Testis (tissue), 2 donors: ENCODE measurements at regions not wholly inside any gene's neighbourhood (a gene's known extent, or its start where the extent isn't known, plus 50 kb on each side); places are given as distances from the start of the nearest gene placed in this dataset.

Experiments used
- POLR2A ChIP-seq: fragments of 450-650 bp; IDR thresholded peaks from one replicate; pipeline ENCODE4 v1.6.1; 2017; ENCODE audit warnings: antibody characterized with exemption, mild to moderate bottlenecking, moderate library complexity
- TF ChIP-seq, protein P1 (sequence below), 3 experiments: fragments of 450-650 bp in 2 of 3; fragments of 200-600 bp in 1 of 3; sonication (generic) in 1 of 3; IDR thresholded peaks; one replicate each; pipeline ENCODE4 v1.5.1; 2016 to 2019; ENCODE audit warnings: antibody characterized with exemption in 3 of 3, mild to moderate bottlenecking in 2 of 3, moderate library complexity in 1 of 3

DNA sequence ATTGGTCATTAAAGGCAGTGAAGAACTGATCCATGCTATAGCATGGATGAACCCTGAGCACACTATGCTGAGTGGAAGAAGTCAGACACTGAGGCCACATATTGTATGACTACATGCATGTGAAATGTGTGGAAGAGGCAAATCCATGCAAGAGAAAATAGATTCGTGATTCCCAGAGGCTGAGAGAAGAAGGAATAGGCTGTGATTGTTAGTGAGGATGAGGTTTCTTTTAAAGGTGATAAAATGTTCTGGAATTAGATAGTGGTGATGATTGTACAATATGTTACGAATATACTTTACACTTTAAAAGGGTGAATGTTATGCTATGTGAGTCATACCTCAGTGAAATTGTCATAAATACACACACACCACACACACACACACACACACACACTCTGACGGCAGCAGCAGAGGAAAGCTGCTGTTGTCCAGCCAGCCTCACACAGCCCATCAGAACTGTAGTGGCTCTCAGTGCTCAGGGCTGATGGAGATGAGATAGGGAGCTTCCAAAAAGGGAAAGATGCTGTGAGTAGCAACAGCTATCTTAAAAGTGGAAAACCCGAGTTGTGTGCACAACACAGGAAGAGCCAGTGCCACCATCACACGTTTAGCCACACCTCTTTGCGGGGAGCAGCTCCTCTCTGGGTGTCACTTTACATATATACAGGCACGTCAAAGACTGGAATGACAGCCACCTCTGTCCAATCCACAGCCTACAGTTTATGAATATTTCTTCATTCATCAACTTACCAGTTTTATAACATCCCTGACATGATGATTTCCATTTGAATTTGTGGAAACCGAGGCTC is 153.0 kb downstream of the SPATA19 start:
- TF ChIP-seq, protein P1, sequence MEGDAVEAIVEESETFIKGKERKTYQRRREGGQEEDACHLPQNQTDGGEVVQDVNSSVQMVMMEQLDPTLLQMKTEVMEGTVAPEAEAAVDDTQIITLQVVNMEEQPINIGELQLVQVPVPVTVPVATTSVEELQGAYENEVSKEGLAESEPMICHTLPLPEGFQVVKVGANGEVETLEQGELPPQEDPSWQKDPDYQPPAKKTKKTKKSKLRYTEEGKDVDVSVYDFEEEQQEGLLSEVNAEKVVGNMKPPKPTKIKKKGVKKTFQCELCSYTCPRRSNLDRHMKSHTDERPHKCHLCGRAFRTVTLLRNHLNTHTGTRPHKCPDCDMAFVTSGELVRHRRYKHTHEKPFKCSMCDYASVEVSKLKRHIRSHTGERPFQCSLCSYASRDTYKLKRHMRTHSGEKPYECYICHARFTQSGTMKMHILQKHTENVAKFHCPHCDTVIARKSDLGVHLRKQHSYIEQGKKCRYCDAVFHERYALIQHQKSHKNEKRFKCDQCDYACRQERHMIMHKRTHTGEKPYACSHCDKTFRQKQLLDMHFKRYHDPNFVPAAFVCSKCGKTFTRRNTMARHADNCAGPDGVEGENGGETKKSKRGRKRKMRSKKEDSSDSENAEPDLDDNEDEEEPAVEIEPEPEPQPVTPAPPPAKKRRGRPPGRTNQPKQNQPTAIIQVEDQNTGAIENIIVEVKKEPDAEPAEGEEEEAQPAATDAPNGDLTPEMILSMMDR (IDR thresholded peaks at IDR 0.05), result no peak
- TF ChIP-seq POLR2A, result no peak
